ENCODE measurements at regions not wholly inside any gene's neighbourhood (a gene's known extent, or its start where the extent isn't known, plus 50 kb on each side); places are given as distances from the start of the nearest gene placed in this dataset.
"Not testable (repeated sequence)": the region's sequence is repeated elsewhere in the genome, so short reads cannot be mapped to it uniquely, and the experiment has no call there.

GRCh38 chr4:65234061-65234460 lies 436.2 kb downstream of the EPHA5 start:
- no peak for TF ChIP-seq CTCF (IDR thresholded peaks at IDR 0.05; ENCODE audit: low read depth, low read length)
- DNase-seq (ENCODE audit: low read depth, low spot score), result no peak
- no peak overlapping the region for H3K4me3 ChIP-seq (ENCODE audit: low read depth, low read length)
- in situ Hi-C loops (cut with HindIII; ENCODE audit: low sequenced_read_pairs), result no loop called here

DNA sequence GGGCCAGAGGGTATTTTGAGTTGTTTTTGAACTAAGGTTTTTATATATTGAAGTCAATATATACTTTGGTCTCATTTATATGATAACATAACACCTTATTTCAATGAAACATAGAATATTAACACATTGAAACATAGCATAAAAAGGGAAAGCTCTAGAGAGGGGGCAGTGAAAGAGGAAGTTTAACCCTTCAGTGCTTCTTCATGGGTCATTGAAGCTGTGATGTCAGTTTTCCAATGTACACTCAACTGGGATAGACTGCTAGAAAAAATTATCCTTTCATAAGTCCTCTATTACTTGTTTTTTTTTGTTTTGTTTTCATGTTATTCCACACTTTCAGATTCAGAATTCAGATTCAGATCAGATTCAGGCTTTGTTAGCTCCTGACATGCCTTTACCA lies 442.7 kb downstream of the EPHA5 start:
- H3K4me3 ChIP-seq (ENCODE audit: low read depth, low read length), result no peak overlapping the region
- no peak for DNase-seq (ENCODE audit: low read depth, low spot score)
- TF ChIP-seq CTCF (IDR thresholded peaks at IDR 0.05; ENCODE audit: low read depth, low read length), result no peak
- in situ Hi-C loops (cut with HindIII; ENCODE audit: low sequenced_read_pairs), result no loop called here

DNA sequence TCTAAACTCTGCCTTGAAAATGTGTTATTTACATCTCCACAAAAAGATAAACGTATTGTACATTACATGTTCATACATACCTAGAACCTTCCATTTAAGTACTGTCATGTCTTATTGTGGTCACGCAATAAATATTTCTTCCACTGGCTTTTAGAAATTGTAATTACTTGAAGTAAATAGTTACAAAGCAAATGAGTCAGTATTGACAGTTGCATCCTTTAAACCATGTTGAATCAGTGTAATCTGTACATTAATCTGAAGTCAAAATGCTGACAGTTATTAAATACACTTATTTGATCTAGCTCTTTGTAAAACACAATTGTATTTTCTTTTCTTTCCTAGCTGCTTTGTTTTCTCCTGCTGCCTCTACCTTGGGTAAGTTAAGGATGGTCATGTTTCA lies 446.7 kb downstream of the EPHA5 start:
- no peak for DNase-seq (ENCODE audit: low read depth, low spot score)
- no peak overlapping the region for H3K4me3 ChIP-seq (ENCODE audit: low read depth, low read length)
- in situ Hi-C loops (cut with HindIII; ENCODE audit: low sequenced_read_pairs), result no loop called here
- no peak for TF ChIP-seq CTCF (IDR thresholded peaks at IDR 0.05; ENCODE audit: low read depth, low read length)

DNA sequence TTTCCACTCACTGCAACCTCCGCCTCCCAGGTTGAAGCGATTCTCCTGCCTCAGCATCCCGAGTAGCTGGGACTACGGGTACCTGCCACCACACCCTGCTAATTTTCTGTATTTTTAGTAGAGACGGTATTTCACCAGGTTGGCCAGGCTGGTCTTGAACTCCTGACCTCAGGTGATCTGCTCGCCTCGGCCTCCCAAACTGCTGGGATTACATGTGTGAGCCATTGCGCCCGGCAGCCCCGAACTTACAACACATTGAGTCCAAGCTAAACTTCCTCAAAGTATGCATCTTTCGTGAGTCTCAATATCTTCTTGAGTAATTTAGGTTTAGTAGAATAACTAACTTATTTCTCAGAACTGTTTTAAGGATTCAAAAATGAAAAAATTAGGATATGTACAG lies 447.2 kb downstream of the EPHA5 start:
- in situ Hi-C loops (cut with HindIII; ENCODE audit: low sequenced_read_pairs); H3K4me3 ChIP-seq (ENCODE audit: low read depth, low read length); DNase-seq (ENCODE audit: low read depth, low spot score): not testable (repeated sequence)

DNA sequence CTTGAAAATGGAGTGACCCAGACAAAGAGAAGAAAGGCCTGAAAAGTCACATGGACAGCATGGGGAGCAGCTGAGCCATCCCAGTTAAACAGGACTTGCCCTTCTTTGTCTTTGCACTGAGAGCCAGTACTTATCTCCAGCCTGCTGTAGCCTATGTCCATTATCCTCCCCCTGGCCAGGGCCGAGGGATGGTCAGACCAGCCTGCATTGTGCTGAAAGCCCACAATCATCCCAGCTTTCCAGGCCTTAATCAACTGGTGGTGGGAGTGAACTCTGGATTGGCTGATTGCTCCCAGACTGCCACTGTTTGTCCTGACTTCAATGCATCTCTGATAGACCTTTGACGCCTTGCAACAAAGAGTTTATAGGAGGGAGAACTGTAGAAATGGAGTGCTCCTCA lies 453.1 kb downstream of the EPHA5 start:
- H3K4me3 ChIP-seq (ENCODE audit: low read depth, low read length), result no peak overlapping the region
- in situ Hi-C loops (cut with HindIII; ENCODE audit: low sequenced_read_pairs), result no loop called here
- no peak for DNase-seq (ENCODE audit: low read depth, low spot score)
- TF ChIP-seq CTCF (IDR thresholded peaks at IDR 0.05; ENCODE audit: low read depth, low read length), result no peak

- in situ Hi-C loops (cut with HindIII; ENCODE audit: low sequenced_read_pairs), result no loop called here
- TF ChIP-seq CTCF (IDR thresholded peaks at IDR 0.05; ENCODE audit: low read depth, low read length), result no peak
- no peak overlapping the region for H3K4me3 ChIP-seq (ENCODE audit: low read depth, low read length)
- DNase-seq (ENCODE audit: low read depth, low spot score), result no peak
Observed at GRCh38 chr4:65202853-65203236, 467.4 kb downstream of the EPHA5 start.

GRCh38 chr4:65202165-65202852 lies 468.0 kb downstream of the EPHA5 start:
- H3K4me3 ChIP-seq (ENCODE audit: low read depth, low read length), result no peak overlapping the region
- in situ Hi-C loops (cut with HindIII; ENCODE audit: low sequenced_read_pairs), result no loop called here
- TF ChIP-seq CTCF (IDR thresholded peaks at IDR 0.05; ENCODE audit: low read depth, low read length), result no peak
- no peak for DNase-seq (ENCODE audit: low read depth, low spot score)
